ENCODE measurements at regions not wholly inside any gene's neighbourhood (a gene's known extent, or its start where the extent isn't known, plus 50 kb on each side); places are given as distances from the start of the nearest gene placed in this dataset.

DNA sequence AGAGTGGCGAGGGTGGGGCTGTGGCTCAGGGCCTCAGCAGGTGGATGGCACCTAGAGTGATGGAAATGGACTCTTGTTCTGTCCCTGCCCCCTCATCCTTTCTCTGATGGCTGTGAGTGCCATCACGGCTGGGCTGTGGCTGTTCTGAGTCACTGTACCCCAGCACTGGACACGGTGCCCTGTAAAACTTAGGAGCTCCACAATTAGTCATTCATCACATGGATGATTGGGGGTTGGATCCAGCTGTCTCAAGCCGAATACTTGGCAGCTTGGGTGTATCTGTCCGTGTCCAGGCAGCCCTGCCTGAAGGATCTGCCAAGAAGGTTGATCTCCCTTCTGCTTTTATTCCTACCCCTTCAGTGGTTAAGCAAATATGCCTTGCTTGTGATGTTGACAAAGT, 295.5 kb upstream of the EEF2KMT start:
- H3K4me3 ChIP-seq: no peak overlapping the region
- no peaks in the 10 kb centered on the region for H3K9me3 ChIP-seq
- TF ChIP-seq POLR2A (IDR thresholded peaks at IDR 0.05): no peak
- H3K4me1 ChIP-seq: no peaks in the 10 kb centered on the region
- no peaks in the 10 kb centered on the region for H3K27me3 ChIP-seq
- no peak overlapping the region for H3K27ac ChIP-seq
- H3K36me3 ChIP-seq: no peaks in the 10 kb centered on the region
- no peak for DNase-seq

DNA sequence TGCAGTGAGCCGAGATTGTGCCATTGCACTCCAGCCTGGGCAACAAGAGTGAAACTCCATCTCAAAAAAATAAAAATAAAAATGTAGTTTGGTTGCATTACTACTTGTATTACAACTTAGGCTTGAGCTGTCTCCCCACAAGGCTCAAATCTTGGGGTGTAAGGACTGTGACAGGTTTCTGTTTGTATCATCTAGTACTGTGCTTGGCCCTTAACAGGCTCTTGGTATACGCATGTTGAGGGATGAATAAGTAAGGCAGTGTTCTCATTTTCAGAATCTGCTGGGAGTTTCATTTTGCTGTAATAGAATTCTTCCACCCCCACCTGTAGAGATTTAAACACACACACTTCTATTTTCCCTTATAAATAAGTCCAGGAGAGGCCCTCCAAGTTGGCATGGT, 289.4 kb upstream of the EEF2KMT start:
- DNase-seq: no peak
- Histone ChIP-seq H3K36me3 (no peaks in the 10 kb centered on the region), H3K9me3 (no peaks in the 10 kb centered on the region)

DNA sequence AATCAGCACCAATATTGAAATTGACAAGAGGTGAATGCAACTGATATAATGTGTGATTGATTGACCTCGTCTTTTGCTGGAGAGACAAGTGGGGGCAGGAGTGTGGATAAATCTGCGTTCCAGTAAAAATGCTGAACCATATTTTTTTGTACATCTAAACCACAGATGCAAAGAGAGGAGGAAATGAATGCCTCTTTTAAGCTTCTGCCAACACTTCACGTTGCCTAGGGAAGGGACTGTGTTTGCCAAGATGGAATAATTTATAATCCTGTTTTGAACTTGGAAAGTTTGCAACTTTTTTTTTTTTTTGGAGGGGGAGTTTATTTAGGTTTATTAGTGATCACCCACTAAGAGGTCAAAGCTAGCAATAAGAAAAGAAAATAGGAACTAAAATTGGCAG, 288.2 kb upstream of the EEF2KMT start:
- Histone ChIP-seq H3K4me3 (no peak overlapping the region), H3K27ac (no peak overlapping the region), H3K9me3 (no peaks in the 10 kb centered on the region), H3K36me3 (no peaks in the 10 kb centered on the region), H3K27me3 (no peaks in the 10 kb centered on the region), H3K4me1 (no peaks in the 10 kb centered on the region)
- TF ChIP-seq, protein P1, sequence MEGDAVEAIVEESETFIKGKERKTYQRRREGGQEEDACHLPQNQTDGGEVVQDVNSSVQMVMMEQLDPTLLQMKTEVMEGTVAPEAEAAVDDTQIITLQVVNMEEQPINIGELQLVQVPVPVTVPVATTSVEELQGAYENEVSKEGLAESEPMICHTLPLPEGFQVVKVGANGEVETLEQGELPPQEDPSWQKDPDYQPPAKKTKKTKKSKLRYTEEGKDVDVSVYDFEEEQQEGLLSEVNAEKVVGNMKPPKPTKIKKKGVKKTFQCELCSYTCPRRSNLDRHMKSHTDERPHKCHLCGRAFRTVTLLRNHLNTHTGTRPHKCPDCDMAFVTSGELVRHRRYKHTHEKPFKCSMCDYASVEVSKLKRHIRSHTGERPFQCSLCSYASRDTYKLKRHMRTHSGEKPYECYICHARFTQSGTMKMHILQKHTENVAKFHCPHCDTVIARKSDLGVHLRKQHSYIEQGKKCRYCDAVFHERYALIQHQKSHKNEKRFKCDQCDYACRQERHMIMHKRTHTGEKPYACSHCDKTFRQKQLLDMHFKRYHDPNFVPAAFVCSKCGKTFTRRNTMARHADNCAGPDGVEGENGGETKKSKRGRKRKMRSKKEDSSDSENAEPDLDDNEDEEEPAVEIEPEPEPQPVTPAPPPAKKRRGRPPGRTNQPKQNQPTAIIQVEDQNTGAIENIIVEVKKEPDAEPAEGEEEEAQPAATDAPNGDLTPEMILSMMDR (IDR thresholded peaks at IDR 0.05): no peak
- TF ChIP-seq POLR2A (IDR thresholded peaks at IDR 0.05): no peak
- DNase-seq: no peak

More for the DNA sequence above, 289.4 kb upstream of the EEF2KMT start:
- no peak overlapping the region for H3K27ac ChIP-seq
- no peak overlapping the region for H3K4me3 ChIP-seq
- no peaks in the 10 kb centered on the region for H3K4me1 ChIP-seq
- no peaks in the 10 kb centered on the region for H3K27me3 ChIP-seq
- TF ChIP-seq POLR2A (IDR thresholded peaks at IDR 0.05): no peak
- TF ChIP-seq, protein P1 (IDR thresholded peaks at IDR 0.05): no peak

DNA sequence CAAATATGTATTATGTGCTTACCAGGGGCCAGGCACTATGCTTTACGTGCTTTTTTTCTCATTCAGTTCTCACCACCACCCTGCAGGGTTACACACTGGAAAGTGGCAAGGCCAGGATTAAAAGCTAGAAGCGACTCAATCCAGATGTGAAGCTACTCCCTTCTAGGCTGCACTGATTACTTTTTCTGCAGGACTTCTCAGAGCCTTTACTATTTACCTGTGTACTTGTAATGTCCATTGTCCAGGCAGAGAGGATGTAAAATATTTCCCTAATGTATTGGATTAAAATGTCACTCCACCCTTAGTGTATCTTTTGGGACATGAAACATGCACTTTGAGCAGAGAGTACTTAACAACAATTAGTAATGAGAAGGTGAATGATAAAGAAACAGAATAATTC, 287.5 kb upstream of the EEF2KMT start:
- no peaks in the 10 kb centered on the region for H3K9me3 ChIP-seq
- no peak for DNase-seq
- no peak overlapping the region for H3K4me3 ChIP-seq
- H3K36me3 ChIP-seq: no peaks in the 10 kb centered on the region
- TF ChIP-seq, protein P1 (IDR thresholded peaks at IDR 0.05): no peak
- TF ChIP-seq POLR2A (IDR thresholded peaks at IDR 0.05): no peak
- no peak overlapping the region for H3K27ac ChIP-seq
- H3K27me3 ChIP-seq: no peaks in the 10 kb centered on the region
- no peaks in the 10 kb centered on the region for H3K4me1 ChIP-seq

DNA sequence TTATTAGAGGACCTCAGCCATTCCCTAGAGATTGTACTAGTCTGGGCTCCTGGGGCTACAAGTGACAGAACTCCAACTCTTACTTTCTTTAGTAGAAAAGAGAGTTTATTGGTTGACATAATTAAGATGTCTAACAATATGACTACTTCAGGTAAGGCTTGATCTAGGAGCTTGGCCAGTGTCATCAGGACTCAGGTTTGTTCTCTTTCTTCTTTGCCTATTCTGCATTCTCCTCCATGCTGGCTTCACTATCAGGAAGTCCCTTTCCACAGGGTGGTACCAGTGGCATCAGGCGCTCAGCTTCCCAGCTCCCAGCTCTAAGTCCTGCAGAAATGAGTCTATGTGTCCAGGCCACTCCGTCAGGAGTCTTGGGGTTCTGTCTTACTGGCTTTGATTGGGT, 286.1 kb upstream of the EEF2KMT start:
- Histone ChIP-seq H3K4me3 (no peak overlapping the region), H3K27ac (no peak overlapping the region), H3K27me3 (no peaks in the 10 kb centered on the region), H3K4me1 (no peaks in the 10 kb centered on the region), H3K36me3 (no peaks in the 10 kb centered on the region), H3K9me3 (no peaks in the 10 kb centered on the region)
- TF ChIP-seq, protein P1 (IDR thresholded peaks at IDR 0.05): no peak
- no peak for TF ChIP-seq POLR2A (IDR thresholded peaks at IDR 0.05)
- DNase-seq: no peak

DNA sequence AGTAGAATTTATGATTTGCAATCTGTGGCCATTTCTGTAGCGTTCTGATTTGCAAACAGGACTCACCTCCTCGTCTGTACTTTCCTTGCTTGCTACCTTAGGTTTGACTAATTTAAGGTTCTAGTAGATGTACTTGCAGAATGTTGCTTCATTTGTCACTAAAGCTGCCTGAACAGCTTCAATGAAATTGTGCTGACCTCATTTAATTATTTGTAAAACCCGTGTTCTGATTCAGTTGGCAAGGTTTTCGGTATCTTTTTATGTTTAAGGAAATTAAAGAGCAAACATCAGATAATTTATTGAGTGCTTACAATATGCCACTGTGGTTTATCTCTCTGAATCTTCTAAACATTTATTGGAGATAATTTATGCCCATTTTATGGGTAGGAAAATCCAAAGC, 284.9 kb upstream of the EEF2KMT start:
- Histone ChIP-seq H3K36me3 (no peaks in the 10 kb centered on the region), H3K9me3 (no peaks in the 10 kb centered on the region), H3K4me1 (no peaks in the 10 kb centered on the region), H3K27me3 (no peaks in the 10 kb centered on the region), H3K4me3 (no peak overlapping the region), H3K27ac (no peak overlapping the region)
- no peak for DNase-seq
- TF ChIP-seq POLR2A (IDR thresholded peaks at IDR 0.05): no peak
- TF ChIP-seq, protein P1 (IDR thresholded peaks at IDR 0.05): no peak
